ENCODE measurements at regions not wholly inside any gene's neighbourhood (a gene's known extent, or its start where the extent isn't known, plus 50 kb on each side); places are given as distances from the start of the nearest gene placed in this dataset.

GRCh38 chr11:135008412-135008811 is 596.4 kb upstream of the B3GAT1 start:
- in situ Hi-C loops (cut with HindIII; ENCODE audit: low pct_unique_long_range_greater_than_20kb, low sequenced_read_pairs) = no loop called here
- DNase-seq (ENCODE audit: low read depth, low spot score) = no peak
- no peak for ATAC-seq
- Histone ChIP-seq H3K27ac (ENCODE audit: low read length) (no peak overlapping the region), H3K9me3 (ENCODE audit: control insufficient read depth, insufficient read depth, low read depth, low read length) (no peaks in the 10 kb centered on the region), H3K4me3 (ENCODE audit: low read depth in 2 of 2, low read length in 2 of 2) (no peak overlapping the region), H3K27me3 (ENCODE audit: control insufficient read depth, insufficient read depth, low read length) (no peaks in the 10 kb centered on the region), H3K4me1 (ENCODE audit: control insufficient read depth, insufficient read depth, low read length) (no peaks in the 10 kb centered on the region), H3K36me3 (ENCODE audit: control insufficient read depth, insufficient read depth, low read length) (no peaks in the 10 kb centered on the region)
- ChIA-PET POLR2A (no interaction called here), CTCF (no interaction called here)
- TF ChIP-seq POLR2AphosphoS5 (IDR thresholded peaks at IDR 0.05; ENCODE audit: low read depth, low read length) (no peak), TCF7L2 (IDR thresholded peaks at IDR 0.05; ENCODE audit: low read depth, low read length) (no peak), REST (IDR thresholded peaks at IDR 0.05; ENCODE audit: insufficient read depth in 1 of 2, low read depth in 2 of 2, low read length in 1 of 2) (no peak), CTCF (IDR thresholded peaks at IDR 0.05) (no peak), SIN3A (IDR thresholded peaks at IDR 0.05; ENCODE audit: borderline replicate concordance, insufficient read depth, low read depth, low read length) (no peak)
- intact Hi-C loops (cut with micrococcal nuclease; ENCODE audit: unreplicated experiment) = no loop called here
- no TSS peak for BruUV-seq (replicated peaks)

DNA sequence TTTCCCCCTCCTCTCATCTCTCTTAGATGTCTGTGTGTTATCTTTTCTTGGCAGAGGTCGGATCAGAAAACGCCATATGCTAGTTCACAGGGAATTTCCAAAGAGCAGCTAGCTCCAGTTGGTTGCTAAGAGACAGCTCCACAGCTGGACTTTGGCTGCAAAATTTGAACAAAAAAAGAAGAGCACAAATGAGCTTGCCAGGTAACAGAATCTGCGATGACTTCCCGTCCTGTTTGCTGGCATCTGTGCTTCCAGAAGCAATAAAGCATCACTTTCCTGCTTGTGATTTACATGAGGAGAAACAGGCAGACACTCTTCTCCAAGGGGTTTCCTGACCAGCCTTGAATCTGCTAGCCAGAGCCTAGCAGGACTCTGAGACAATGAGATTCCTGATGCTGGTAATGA is 596.0 kb upstream of the B3GAT1 start:
- ATAC-seq = no peak

More for the DNA sequence above, 596.0 kb upstream of the B3GAT1 start:
- H3K36me3 ChIP-seq (ENCODE audit: control insufficient read depth, insufficient read depth, low read length) = no peaks in the 10 kb centered on the region
- no peaks in the 10 kb centered on the region for H3K4me1 ChIP-seq (ENCODE audit: control insufficient read depth, insufficient read depth, low read length)
- in situ Hi-C loops (cut with HindIII; ENCODE audit: low pct_unique_long_range_greater_than_20kb, low sequenced_read_pairs) = no loop called here
- POLR2A ChIA-PET = no interaction called here
- H3K27me3 ChIP-seq (ENCODE audit: control insufficient read depth, insufficient read depth, low read length) = no peaks in the 10 kb centered on the region
- no peak for TF ChIP-seq SIN3A (IDR thresholded peaks at IDR 0.05; ENCODE audit: borderline replicate concordance, insufficient read depth, low read depth, low read length)
- TF ChIP-seq TCF7L2 (IDR thresholded peaks at IDR 0.05; ENCODE audit: low read depth, low read length) = no peak
- TF ChIP-seq POLR2AphosphoS5 (IDR thresholded peaks at IDR 0.05; ENCODE audit: low read depth, low read length) = no peak
- no peak for TF ChIP-seq REST (IDR thresholded peaks at IDR 0.05; ENCODE audit: insufficient read depth in 1 of 2, low read depth in 2 of 2, low read length in 1 of 2)
- TF ChIP-seq CTCF (IDR thresholded peaks at IDR 0.05) = no peak
- no peak overlapping the region for H3K4me3 ChIP-seq (ENCODE audit: low read depth in 2 of 2, low read length in 2 of 2)
- CTCF ChIA-PET = no interaction called here
- H3K27ac ChIP-seq (ENCODE audit: low read length) = no peak overlapping the region
- intact Hi-C loops (cut with micrococcal nuclease; ENCODE audit: unreplicated experiment) = no loop called here
- H3K9me3 ChIP-seq (ENCODE audit: control insufficient read depth, insufficient read depth, low read depth, low read length) = no peaks in the 10 kb centered on the region
- no TSS peak for BruUV-seq (replicated peaks)
- no peak for DNase-seq (ENCODE audit: low read depth, low spot score)

Data from Panc1 (cell line).